KMS-11 (cell line): ENCODE measurements at regions not wholly inside any gene's neighbourhood (a gene's known extent, or its start where the extent isn't known, plus 50 kb on each side); places are given as distances from the start of the nearest gene placed in this dataset.

ENCODE experiments used
- H2AFZ ChIP-seq: fragments of 200-600 bp; sonication (generic); 2 replicates; pipeline ENCODE4 v1.6.1; 2016; ENCODE audit warnings: antibody characterized with exemption, mixed run types, low read depth
- H3K27ac ChIP-seq: fragments of 200-600 bp; sonication (generic); 2 replicates; pipeline ENCODE4 v1.6.1; 2016; ENCODE audit warnings: mild to moderate bottlenecking, mixed run types
- H3K27me3 ChIP-seq: fragments of 200-600 bp; sonication (generic); 2 replicates; pipeline ENCODE4 v1.6.1; 2017; ENCODE audit warnings: mild to moderate bottlenecking, low read depth, mixed run types, moderate library complexity; ENCODE audit not compliant: insufficient read depth
- H3K36me3 ChIP-seq: fragments of 200-600 bp; sonication (generic); 2 replicates; pipeline ENCODE4 v1.6.1; 2017; ENCODE audit warnings: mild to moderate bottlenecking, mixed run types; ENCODE audit not compliant: insufficient read depth
- H3K4me1 ChIP-seq: fragments of 200-600 bp; sonication (generic); 2 replicates; pipeline ENCODE4 v1.6.1; 2016; ENCODE audit warnings: mild to moderate bottlenecking, low read depth, mixed run types; ENCODE audit not compliant: poor library complexity, severe bottlenecking
- H3K4me2 ChIP-seq: fragments of 200-600 bp; sonication (generic); 2 replicates; pipeline ENCODE4 v1.7.0; 2016; ENCODE audit warnings: mild to moderate bottlenecking, mixed run types
- H3K4me3 ChIP-seq: fragments of 200-600 bp; sonication (generic); IDR thresholded peaks from 2 replicates; pipeline ENCODE4 v1.6.1; 2017; ENCODE audit warnings: low read depth, low read length, mixed read lengths; ENCODE audit not compliant: insufficient read depth
- H3K79me2 ChIP-seq: fragments of 200-600 bp; sonication (generic); 2 replicates; pipeline ENCODE4 v1.6.1; 2016; ENCODE audit warnings: low read depth, mixed run types; ENCODE audit not compliant: insufficient read depth
- H3K9ac ChIP-seq: fragments of 200-600 bp; sonication (generic); 2 replicates; pipeline ENCODE4 v1.6.1; 2016; ENCODE audit warnings: mild to moderate bottlenecking, mixed run types
- H4K20me1 ChIP-seq: fragments of 200-600 bp; sonication (generic); 2 replicates; pipeline ENCODE4 v1.6.1; 2016; ENCODE audit warnings: mild to moderate bottlenecking, mixed run types; ENCODE audit not compliant: insufficient read depth
- CTCF ChIP-seq: fragments of 200-600 bp; sonication (generic); conservative IDR thresholded peaks from 2 replicates; pipeline ENCODE4 v1.6.1; 2017; ENCODE audit warnings: low read depth, mild to moderate bottlenecking, antibody characterized with exemption, low read length, moderate library complexity, mixed read lengths

- Histone ChIP-seq H2AFZ (no peak overlapping the region), H3K27ac (no peak overlapping the region), H3K79me2 (no peaks in the 10 kb centered on the region), H3K4me1 (no peaks in the 10 kb centered on the region), H3K36me3 (no peaks in the 10 kb centered on the region), H3K4me3 (no peak overlapping the region), H3K9ac (no peak overlapping the region), H3K4me2 (no peak overlapping the region), H3K27me3 (no peaks in the 10 kb centered on the region), H4K20me1 (no peaks in the 10 kb centered on the region)
- TF ChIP-seq CTCF: no peak
These were observed 348.1 kb upstream of the MAP3K7 start for GRCh38 chr6:90934966-90935365.

- Histone ChIP-seq H3K4me2 (no peak overlapping the region), H3K27ac (no peak overlapping the region), H3K4me1 (no peaks in the 10 kb centered on the region), H3K9ac (no peak overlapping the region), H3K79me2 (no peaks in the 10 kb centered on the region), H2AFZ (no peak overlapping the region), H3K27me3 (no peaks in the 10 kb centered on the region), H3K36me3 (no peaks in the 10 kb centered on the region), H4K20me1 (no peaks in the 10 kb centered on the region), H3K4me3 (no peak overlapping the region)
- TF ChIP-seq CTCF: no peak
These were observed 347.2 kb upstream of the MAP3K7 start for GRCh38 chr6:90934081-90934480.

GRCh38 chr6:90932351-90932750 lies 345.5 kb upstream of the MAP3K7 start:
- Histone ChIP-seq H2AFZ (no peak overlapping the region), H3K4me3 (no peak overlapping the region), H3K27ac (no peak overlapping the region), H3K9ac (no peak overlapping the region), H3K27me3 (no peaks in the 10 kb centered on the region), H4K20me1 (no peaks in the 10 kb centered on the region), H3K79me2 (no peaks in the 10 kb centered on the region), H3K4me1 (no peaks in the 10 kb centered on the region), H3K36me3 (no peaks in the 10 kb centered on the region), H3K4me2 (no peak overlapping the region)
- TF ChIP-seq CTCF: no peak

- H3K79me2 ChIP-seq: no peaks in the 10 kb centered on the region
- H3K36me3 ChIP-seq: no peaks in the 10 kb centered on the region
- no peaks in the 10 kb centered on the region for H4K20me1 ChIP-seq
- H3K27ac ChIP-seq: no peak overlapping the region
- no peaks in the 10 kb centered on the region for H3K27me3 ChIP-seq
- H3K4me1 ChIP-seq: no peaks in the 10 kb centered on the region
- H2AFZ ChIP-seq: no peak overlapping the region
- no peak overlapping the region for H3K9ac ChIP-seq
- H3K4me3 ChIP-seq: no peak overlapping the region
- no peak overlapping the region for H3K4me2 ChIP-seq
- TF ChIP-seq CTCF: no peak
These were observed 341.2 kb upstream of the MAP3K7 start for GRCh38 chr6:90928051-90928450.

DNA sequence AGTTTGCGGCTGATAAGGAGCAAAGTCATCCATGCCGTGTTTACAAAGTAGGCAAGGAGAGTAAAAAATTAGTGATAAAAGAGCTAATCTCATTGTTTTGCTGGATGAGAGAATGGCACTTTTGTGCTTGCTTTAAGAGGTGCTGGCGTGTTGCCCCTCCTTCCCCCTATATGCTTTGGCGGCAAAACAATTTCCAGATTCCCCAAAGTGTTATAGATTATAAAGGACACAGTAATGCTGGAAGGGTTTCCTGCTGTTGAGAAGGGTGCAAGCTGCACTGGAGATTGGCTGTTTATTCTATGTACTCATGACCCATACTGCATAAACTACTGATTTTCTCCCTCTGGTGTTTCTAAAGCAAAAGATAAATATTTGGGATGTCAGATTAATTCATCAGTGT lies 338.9 kb upstream of the MAP3K7 start:
- H3K9ac ChIP-seq: no peak overlapping the region
- H2AFZ ChIP-seq: no peak overlapping the region
- no peaks in the 10 kb centered on the region for H3K79me2 ChIP-seq
- H3K36me3 ChIP-seq: no peaks in the 10 kb centered on the region; the same call in 1 of the 2 replicates
- H3K4me2 ChIP-seq: no peak overlapping the region
- no peaks in the 10 kb centered on the region for H3K27me3 ChIP-seq
- no peaks in the 10 kb centered on the region for H4K20me1 ChIP-seq
- no peak for TF ChIP-seq CTCF
- H3K27ac ChIP-seq: no peak overlapping the region
- no peak overlapping the region for H3K4me3 ChIP-seq
- H3K4me1 ChIP-seq: no peaks in the 10 kb centered on the region
